Sigmoid colon (tissue), 6 donors: ENCODE measurements at regions not wholly inside any gene's neighbourhood (a gene's known extent, or its start where the extent isn't known, plus 50 kb on each side); places are given as distances from the start of the nearest gene placed in this dataset.
"Not testable (repeated sequence)": the region's sequence is repeated elsewhere in the genome, so short reads cannot be mapped to it uniquely, and the experiment has no call there.

ENCODE experiments used
- DNase-seq: peaks from one replicate; pipeline ENCODE4 v3.0.0-alpha.2; 2019
- H3K27ac ChIP-seq, 4 donors: fragments of 200-600 bp; sonication (generic); one replicate each; pipeline ENCODE4 v1.5.1; 2016 to 2019; ENCODE audit warnings: mild to moderate bottlenecking in 1 of 4
- H3K27me3 ChIP-seq, 3 donors: fragments of 200-600 bp; sonication (generic); one replicate each; pipeline ENCODE4 v1.5.1; 2019; ENCODE audit warnings: mild to moderate bottlenecking in 1 of 3
- H3K36me3 ChIP-seq, 4 donors: fragments of 200-600 bp; sonication (generic); one replicate each; pipeline ENCODE4 v1.5.1; 2016 to 2019
- H3K4me1 ChIP-seq, 4 donors: fragments of 200-600 bp; sonication (generic); one replicate each; pipeline ENCODE4 v1.5.1; 2017 to 2019
- H3K4me3 ChIP-seq, 4 donors: fragments of 200-600 bp; sonication (generic); one replicate each; pipeline ENCODE4 v1.5.1; 2017 to 2019; ENCODE audit warnings: mild to moderate bottlenecking in 2 of 4, moderate library complexity in 1 of 4
- H3K9me3 ChIP-seq, 4 donors: fragments of 200-600 bp in 3 of 4; sonication (generic) in 3 of 4; one replicate each; pipeline versions ENCODE4 v1.5.1 to v1.6.1; 2013 to 2019
- CTCF ChIP-seq, 4 experiments: fragments of 450-650 bp in 3 of 4; fragments of 200-600 bp in 1 of 4; IDR thresholded peaks; one replicate each; pipeline ENCODE4 v1.5.1; 2016 to 2019; ENCODE audit warnings: antibody characterized with exemption in 4 of 4, mild to moderate bottlenecking in 3 of 4, moderate library complexity in 2 of 4
- EP300 ChIP-seq, 4 donors: sonication (generic); formaldehyde crosslinking; IDR thresholded peaks; one replicate each; pipeline ENCODE4 v1.6.1; 2017; ENCODE audit warnings: antibody characterized with exemption in 4 of 4
- POLR2A ChIP-seq, 2 donors: fragments of 450-650 bp; IDR thresholded peaks; one replicate each; pipeline ENCODE4 v1.6.1; 2016; ENCODE audit warnings: antibody characterized with exemption in 2 of 2, mild to moderate bottlenecking in 2 of 2, moderate library complexity in 2 of 2
- POLR2AphosphoS5 ChIP-seq, 4 donors: sonication (generic); formaldehyde crosslinking; IDR thresholded peaks; one replicate each; pipeline ENCODE4 v1.6.1; 2017; ENCODE audit warnings: antibody characterized with exemption in 4 of 4
- WGBS, 2 donors: extraction: QIAGEN DNeasy Blood & Tissue Kit; methylation state at CpG; one replicate each; pipeline ENCODE4 v1.1.7; 2013; 5-methylcytosine and 5-hydroxymethylcytosine counted together
- intact Hi-C: fragments of 100-400 bp; cut with DNase I; formaldehyde crosslinking; loops from one replicate; pipeline ENCODE4 v1.15.1; 2023
- donor health status: healthy with polysubstance abuse.
- donor health status: healthy.

GRCh38 chr7:156504687-156505545, 135.7 kb upstream of the RNF32 start:
- TF ChIP-seq POLR2AphosphoS5 (IDR thresholded peaks at IDR 0.05), result no peak
- no peak for TF ChIP-seq EP300 (IDR thresholded peaks at IDR 0.05)
- TF ChIP-seq POLR2A (IDR thresholded peaks at IDR 0.05), result no peak
- no peak for TF ChIP-seq CTCF (IDR thresholded peaks at IDR 0.05)
- Histone ChIP-seq H3K36me3 (no peaks in the 10 kb centered on the region), H3K27ac (no peak overlapping the region), H3K27me3 (no peaks in the 10 kb centered on the region), H3K4me3 (no peak overlapping the region), H3K4me1 (no peaks in the 10 kb centered on the region), H3K9me3 (no peaks in the 10 kb centered on the region)
- intact Hi-C loops, result no loop called here
- 89 to 91% methylated on average over 27 of the region's 27 CpGs for WGBS, 2 donors
- DNase-seq, result no peak

- no peak overlapping the region for H3K27ac ChIP-seq
- 92 to 94% methylated on average over 17 of the region's 17 CpGs for WGBS, 2 donors
- H3K4me1 ChIP-seq, result no peaks in the 10 kb centered on the region
- DNase-seq, result no peak
- no peaks in the 10 kb centered on the region for H3K9me3 ChIP-seq
- intact Hi-C loops, result no loop called here
- TF ChIP-seq POLR2AphosphoS5 (IDR thresholded peaks at IDR 0.05) (no peak), EP300 (IDR thresholded peaks at IDR 0.05) (no peak), CTCF (IDR thresholded peaks at IDR 0.05) (no peak), POLR2A (IDR thresholded peaks at IDR 0.05) (no peak)
- H3K27me3 ChIP-seq, result no peaks in the 10 kb centered on the region
- H3K4me3 ChIP-seq, result no peak overlapping the region
- no peaks in the 10 kb centered on the region for H3K36me3 ChIP-seq
Measured at GRCh38 chr7:156504006-156504405, 136.6 kb upstream of the RNF32 start.

GRCh38 chr7:156503196-156503595, 137.4 kb upstream of the RNF32 start:
- 77 to 85% methylated on average over 7 of the region's 7 CpGs for WGBS, 2 donors
- Histone ChIP-seq H3K27ac (no peak overlapping the region), H3K27me3 (no peaks in the 10 kb centered on the region), H3K36me3 (no peaks in the 10 kb centered on the region), H3K4me1 (no peaks in the 10 kb centered on the region), H3K4me3 (no peak overlapping the region), H3K9me3 (no peaks in the 10 kb centered on the region)
- intact Hi-C loops, result no loop called here
- TF ChIP-seq CTCF (IDR thresholded peaks at IDR 0.05), result no peak
- no peak for TF ChIP-seq EP300 (IDR thresholded peaks at IDR 0.05)
- TF ChIP-seq POLR2AphosphoS5 (IDR thresholded peaks at IDR 0.05), result no peak
- TF ChIP-seq POLR2A (IDR thresholded peaks at IDR 0.05), result no peak
- DNase-seq, result no peak

- H3K4me3 ChIP-seq, H3K9me3 ChIP-seq, intact Hi-C loops, H3K4me1 ChIP-seq, H3K36me3 ChIP-seq, H3K27ac ChIP-seq, H3K27me3 ChIP-seq, DNase-seq: not testable (repeated sequence)
- WGBS, 2 donors, result 98% methylated on average over 1 of the region's 1 CpG
Measured at GRCh38 chr7:156501815-156502214, 138.8 kb upstream of the RNF32 start.

- 77 to 86% methylated on average over 12 of the region's 12 CpGs for WGBS, 2 donors
- H3K27ac ChIP-seq, result no peak overlapping the region
- H3K4me1 ChIP-seq, result no peaks in the 10 kb centered on the region
- H3K9me3 ChIP-seq, result no peaks in the 10 kb centered on the region
- H3K27me3 ChIP-seq, result no peaks in the 10 kb centered on the region
- no peak overlapping the region for H3K4me3 ChIP-seq
- H3K36me3 ChIP-seq, result no peaks in the 10 kb centered on the region
- no peak for TF ChIP-seq CTCF (IDR thresholded peaks at IDR 0.05)
- no peak for TF ChIP-seq EP300 (IDR thresholded peaks at IDR 0.05)
- TF ChIP-seq POLR2AphosphoS5 (IDR thresholded peaks at IDR 0.05), result no peak
- no peak for TF ChIP-seq POLR2A (IDR thresholded peaks at IDR 0.05)
- no peak for DNase-seq
- intact Hi-C loops, result no loop called here
Measured at GRCh38 chr7:156499247-156499881, 141.2 kb upstream of the RNF32 start.
